Tibial nerve (tissue), 4 donors: ENCODE measurements at regions not wholly inside any gene's neighbourhood (a gene's known extent, or its start where the extent isn't known, plus 50 kb on each side); places are given as distances from the start of the nearest gene placed in this dataset.

ENCODE experiments used
- DNase-seq, 2 donors: peaks; one replicate each; pipeline ENCODE4 v3.0.0-alpha.2; 2019; ENCODE audit warnings: low spot score in 2 of 2
- H3K27ac ChIP-seq, 4 donors: fragments of 200-600 bp; sonication (generic) in 3 of 4; one replicate each; pipeline ENCODE4 v1.5.1; 2017 to 2019; ENCODE audit warnings: mild to moderate bottlenecking in 1 of 4
- H3K27me3 ChIP-seq, 2 donors: fragments of 200-600 bp; sonication (generic) in 1 of 2; one replicate each; pipeline versions ENCODE4 v1.5.1 to v1.6.0; 2017 to 2019
- H3K36me3 ChIP-seq, 3 donors: fragments of 200-600 bp; sonication (generic); one replicate each; pipeline ENCODE4 v1.5.1; 2018 to 2019
- H3K4me1 ChIP-seq, 4 donors: fragments of 200-600 bp; sonication (generic) in 3 of 4; one replicate each; pipeline ENCODE4 v1.5.1; 2017 to 2019
- H3K4me3 ChIP-seq, 4 donors: fragments of 200-600 bp; sonication (generic) in 3 of 4; one replicate each; pipeline ENCODE4 v1.5.1; 2017 to 2019; ENCODE audit warnings: mild to moderate bottlenecking in 1 of 4, moderate library complexity in 1 of 4
- H3K9me3 ChIP-seq, 4 donors: fragments of 200-600 bp; sonication (generic) in 3 of 4; one replicate each; pipeline ENCODE4 v1.5.1; 2017 to 2019
- EP300 ChIP-seq, 2 donors: sonication (generic); formaldehyde crosslinking; IDR thresholded peaks; one replicate each; pipeline ENCODE4 v1.6.1; 2017; ENCODE audit warnings: antibody characterized with exemption in 2 of 2, mild to moderate bottlenecking in 1 of 2
- POLR2A ChIP-seq, 2 donors: fragments of 450-650 bp; IDR thresholded peaks; one replicate each; pipeline ENCODE4 v1.6.1; 2017; ENCODE audit warnings: antibody characterized with exemption in 2 of 2, mild to moderate bottlenecking in 2 of 2, moderate library complexity in 2 of 2
- whole genome bisulfite sequencing, 2 donors: methylation state at CpG; one replicate each; pipeline ENCODE4 v1.1.5; 2018; 5-methylcytosine and 5-hydroxymethylcytosine counted together
- TF ChIP-seq, protein P1 (sequence below), 5 experiments: fragments of 200-600 bp in 3 of 5; fragments of 450-650 bp in 2 of 5; sonication (generic) in 3 of 5; IDR thresholded peaks; one replicate each; pipeline ENCODE4 v1.5.1; 2016 to 2019; ENCODE audit warnings: antibody characterized with exemption in 5 of 5, mild to moderate bottlenecking in 3 of 5, moderate library complexity in 2 of 5

DNA sequence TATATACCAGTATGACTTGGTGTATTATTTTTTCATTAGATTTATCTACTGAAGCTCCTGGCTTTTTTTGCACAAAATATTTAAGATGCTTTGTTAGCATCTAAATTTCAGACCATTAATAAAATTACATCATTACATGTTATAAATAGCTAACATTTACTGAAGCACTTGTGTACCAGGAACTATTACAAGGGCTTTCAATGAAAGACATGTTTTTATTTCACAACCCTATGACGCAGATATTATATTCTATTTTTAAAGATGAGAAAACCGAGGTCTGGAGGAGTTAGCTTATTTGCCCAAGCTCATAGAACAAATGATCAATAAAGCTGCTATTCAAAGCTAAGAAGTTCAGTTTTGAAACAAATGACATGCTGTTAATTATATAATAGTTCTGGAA is 420.4 kb upstream of the DCN start:
- no peak for DNase-seq
- TF ChIP-seq POLR2A (IDR thresholded peaks at IDR 0.05): no peak
- TF ChIP-seq, protein P1, sequence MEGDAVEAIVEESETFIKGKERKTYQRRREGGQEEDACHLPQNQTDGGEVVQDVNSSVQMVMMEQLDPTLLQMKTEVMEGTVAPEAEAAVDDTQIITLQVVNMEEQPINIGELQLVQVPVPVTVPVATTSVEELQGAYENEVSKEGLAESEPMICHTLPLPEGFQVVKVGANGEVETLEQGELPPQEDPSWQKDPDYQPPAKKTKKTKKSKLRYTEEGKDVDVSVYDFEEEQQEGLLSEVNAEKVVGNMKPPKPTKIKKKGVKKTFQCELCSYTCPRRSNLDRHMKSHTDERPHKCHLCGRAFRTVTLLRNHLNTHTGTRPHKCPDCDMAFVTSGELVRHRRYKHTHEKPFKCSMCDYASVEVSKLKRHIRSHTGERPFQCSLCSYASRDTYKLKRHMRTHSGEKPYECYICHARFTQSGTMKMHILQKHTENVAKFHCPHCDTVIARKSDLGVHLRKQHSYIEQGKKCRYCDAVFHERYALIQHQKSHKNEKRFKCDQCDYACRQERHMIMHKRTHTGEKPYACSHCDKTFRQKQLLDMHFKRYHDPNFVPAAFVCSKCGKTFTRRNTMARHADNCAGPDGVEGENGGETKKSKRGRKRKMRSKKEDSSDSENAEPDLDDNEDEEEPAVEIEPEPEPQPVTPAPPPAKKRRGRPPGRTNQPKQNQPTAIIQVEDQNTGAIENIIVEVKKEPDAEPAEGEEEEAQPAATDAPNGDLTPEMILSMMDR (IDR thresholded peaks at IDR 0.05): no peak
- no peak for TF ChIP-seq EP300 (IDR thresholded peaks at IDR 0.05)
- 34 to 51% methylated on average over 2 of the region's 2 CpGs for WGBS, 2 donors
- H3K4me1 ChIP-seq: peaks cover 0 to 5% (median 0%) of the 10 kb centered on the region in 4 donors
- H3K4me3 ChIP-seq: no peak overlapping the region
- H3K27ac ChIP-seq: peak overlapping the region in 1 of 4 donors; percentile 27
- H3K9me3 ChIP-seq: no peaks in the 10 kb centered on the region
- H3K27me3 ChIP-seq: no peaks in the 10 kb centered on the region
- no peaks in the 10 kb centered on the region for H3K36me3 ChIP-seq

DNA sequence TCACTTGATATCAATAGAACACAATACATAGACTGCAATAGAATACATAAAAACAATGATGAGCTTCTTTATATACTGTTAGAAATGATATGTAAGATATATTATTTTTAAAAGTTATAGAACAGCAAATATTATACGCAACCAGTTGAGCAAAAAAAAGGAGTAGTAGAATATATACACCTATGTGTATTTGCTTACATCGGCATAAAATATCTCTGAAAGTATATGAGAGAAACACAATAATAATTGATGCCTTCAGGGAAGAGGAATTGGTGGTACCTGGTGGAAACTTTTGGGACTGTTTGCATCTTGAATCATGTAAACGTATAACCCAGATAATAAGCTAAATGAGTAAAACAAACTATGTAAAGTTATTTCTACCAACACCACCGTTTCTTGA is 418.4 kb upstream of the DCN start:
- Histone ChIP-seq H3K4me3 (no peak overlapping the region), H3K27ac (no peak overlapping the region), H3K36me3 (no peaks in the 10 kb centered on the region), H3K9me3 (no peaks in the 10 kb centered on the region), H3K4me1 (peaks cover 0 to 5% (median 0%) of the 10 kb centered on the region in 4 donors), H3K27me3 (no peaks in the 10 kb centered on the region)
- WGBS, 2 donors: 90 to 92% methylated on average over 4 of the region's 4 CpGs
- DNase-seq: no peak
- TF ChIP-seq EP300 (IDR thresholded peaks at IDR 0.05): no peak
- TF ChIP-seq, protein P1 (IDR thresholded peaks at IDR 0.05): no peak
- TF ChIP-seq POLR2A (IDR thresholded peaks at IDR 0.05): no peak

- no peak for DNase-seq
- Histone ChIP-seq H3K4me3 (no peak overlapping the region), H3K27me3 (no peaks in the 10 kb centered on the region), H3K4me1 (no peaks in the 10 kb centered on the region), H3K36me3 (no peaks in the 10 kb centered on the region), H3K27ac (no peak overlapping the region), H3K9me3 (no peaks in the 10 kb centered on the region)
- TF ChIP-seq, protein P1 (IDR thresholded peaks at IDR 0.05): no peak
- TF ChIP-seq EP300 (IDR thresholded peaks at IDR 0.05) (no peak), POLR2A (IDR thresholded peaks at IDR 0.05) (no peak)
- WGBS, 2 donors: 64 to 68% methylated on average over 1 of the region's 1 CpG
Observed at GRCh38 chr12:91594715-91595114, 412.1 kb upstream of the DCN start.

DNA sequence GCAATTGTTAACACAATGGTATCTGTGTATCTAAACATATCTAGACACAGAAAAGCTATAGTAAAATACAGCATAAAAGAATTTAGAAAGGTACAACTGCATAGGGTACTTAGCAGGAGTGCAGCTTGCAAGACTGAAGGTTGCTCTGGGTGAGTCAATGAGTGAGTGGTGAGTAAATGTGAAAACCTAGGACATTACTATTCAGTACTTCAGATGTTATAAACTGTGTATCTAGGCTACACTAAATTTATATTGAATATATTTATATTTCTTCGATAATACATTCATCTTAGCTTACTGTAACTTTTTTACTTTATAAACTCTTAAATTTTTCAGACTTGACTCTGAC is 409.0 kb upstream of the DCN start:
- DNase-seq: no peak
- 33 to 59% methylated on average over 1 of the region's 1 CpG for WGBS, 2 donors
- TF ChIP-seq POLR2A (IDR thresholded peaks at IDR 0.05): no peak
- TF ChIP-seq, protein P1 (IDR thresholded peaks at IDR 0.05): no peak
- no peak for TF ChIP-seq EP300 (IDR thresholded peaks at IDR 0.05)
- no peaks in the 10 kb centered on the region for H3K36me3 ChIP-seq
- H3K4me1 ChIP-seq: peaks cover 0 to 5% (median 0%) of the 10 kb centered on the region in 4 donors
- H3K27me3 ChIP-seq: no peaks in the 10 kb centered on the region
- H3K27ac ChIP-seq: no peak overlapping the region
- H3K4me3 ChIP-seq: no peak overlapping the region
- no peaks in the 10 kb centered on the region for H3K9me3 ChIP-seq

DNA sequence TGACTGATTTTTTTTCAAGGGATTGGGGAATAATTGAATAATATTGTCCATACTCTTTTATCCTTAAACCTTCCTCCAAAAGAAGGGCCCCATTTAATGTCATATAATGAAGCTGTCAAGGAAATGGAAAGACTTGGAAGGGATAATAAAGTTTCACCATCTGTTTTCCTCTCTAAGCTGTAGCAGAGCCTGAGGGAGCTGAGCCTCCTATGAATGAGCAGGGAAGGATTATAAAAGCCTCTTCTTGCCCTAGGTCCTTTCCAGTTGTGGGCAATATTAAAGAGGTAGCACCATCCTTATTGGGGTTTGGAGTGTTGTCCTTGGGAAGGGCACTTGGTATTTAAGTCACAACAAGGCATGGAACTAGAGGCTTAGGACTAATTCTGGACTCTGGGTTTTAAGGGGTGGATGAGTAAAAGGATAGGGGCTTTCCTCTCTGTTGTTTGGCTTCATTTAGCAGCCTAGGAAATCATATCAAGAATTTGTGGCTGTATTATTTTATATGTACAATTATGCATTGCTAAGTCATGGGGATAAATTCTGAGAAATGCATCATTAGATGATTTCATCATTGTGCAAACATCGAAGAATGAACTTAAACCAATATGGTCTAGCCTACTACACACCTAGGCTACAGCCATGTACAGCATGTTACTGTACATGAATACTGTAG is 408.5 kb upstream of the DCN start:
- Histone ChIP-seq H3K27ac (no peak overlapping the region), H3K36me3 (no peaks in the 10 kb centered on the region), H3K4me3 (no peak overlapping the region), H3K4me1 (peaks cover 0 to 5% (median 0%) of the 10 kb centered on the region in 4 donors), H3K9me3 (no peaks in the 10 kb centered on the region), H3K27me3 (no peaks in the 10 kb centered on the region)
- no peak for DNase-seq
- no peak for TF ChIP-seq EP300 (IDR thresholded peaks at IDR 0.05)
- TF ChIP-seq POLR2A (IDR thresholded peaks at IDR 0.05): no peak
- TF ChIP-seq, protein P1 (IDR thresholded peaks at IDR 0.05): no peak
- WGBS, 2 donors: 98 to 100% methylated on average over 1 of the region's 1 CpG
